Ishikawa (cell line): ENCODE measurements at regions not wholly inside any gene's neighbourhood (a gene's known extent, or its start where the extent isn't known, plus 50 kb on each side); places are given as distances from the start of the nearest gene placed in this dataset.

Source experiments
- CREB1 ChIP-seq: IDR thresholded peaks from 2 replicates; pipeline ENCODE4 v1.6.1; 2012; ENCODE audit warnings: low read depth
- EGR1 ChIP-seq: IDR thresholded peaks from 2 replicates; pipeline ENCODE4 v1.6.1; 2012
- EP300 ChIP-seq: IDR thresholded peaks from 2 replicates; pipeline ENCODE4 v1.6.1; 2012; ENCODE audit warnings: borderline replicate concordance
- RAD21 ChIP-seq: IDR thresholded peaks from 2 replicates; pipeline ENCODE4 v1.6.1; 2012; ENCODE audit warnings: low read depth
- TAF1 ChIP-seq: IDR thresholded peaks from 2 replicates; pipeline ENCODE4 v1.6.1; 2012; ENCODE audit warnings: low read depth, mild to moderate bottlenecking

DNA sequence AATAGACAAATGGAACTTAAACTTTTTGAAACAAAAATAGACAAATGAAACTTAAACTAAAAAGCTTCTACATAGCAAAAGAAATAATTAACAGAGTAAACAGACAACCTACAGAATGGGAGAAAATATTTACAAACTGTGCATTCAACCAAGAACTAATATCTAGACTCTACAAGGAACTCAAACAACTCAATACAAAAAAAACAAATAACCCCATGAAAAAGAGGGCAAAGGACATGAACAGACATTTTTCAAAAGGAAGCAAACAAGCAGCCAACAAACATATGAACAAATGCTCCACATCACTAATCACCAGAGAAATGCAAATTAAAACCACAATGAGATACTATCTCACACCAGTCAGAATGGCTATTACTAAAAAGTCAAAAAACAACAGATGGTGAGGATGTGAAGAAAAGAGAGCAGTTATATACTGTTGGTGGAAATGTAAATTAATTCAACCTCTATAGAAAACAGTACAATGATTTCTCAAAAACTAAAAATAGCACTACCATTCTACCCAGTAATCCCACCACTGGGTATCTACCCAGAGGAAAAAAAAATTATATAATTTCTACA lies 170.8 kb upstream of the RGMB start:
- TF ChIP-seq RAD21, result no peak
- TF ChIP-seq EGR1, result no peak
- no peak for TF ChIP-seq EP300
- TF ChIP-seq TAF1, result no peak
- TF ChIP-seq CREB1, result no peak
